NCI-H2107 treated with DMSO at 0.1 percent for 48 hours (cell line): ENCODE measurements at regions not wholly inside any gene's neighbourhood (a gene's known extent, or its start where the extent isn't known, plus 50 kb on each side); places are given as distances from the start of the nearest gene placed in this dataset.
"Not testable (repeated sequence)": the region's sequence is repeated elsewhere in the genome, so short reads cannot be mapped to it uniquely, and the experiment has no call there.

Experiments
- DNase-seq: peaks from one replicate; lab custom pipeline; 2025; ENCODE audit not compliant: unreplicated experiment; lab: John Stamatoyannopoulos, UW

DNA sequence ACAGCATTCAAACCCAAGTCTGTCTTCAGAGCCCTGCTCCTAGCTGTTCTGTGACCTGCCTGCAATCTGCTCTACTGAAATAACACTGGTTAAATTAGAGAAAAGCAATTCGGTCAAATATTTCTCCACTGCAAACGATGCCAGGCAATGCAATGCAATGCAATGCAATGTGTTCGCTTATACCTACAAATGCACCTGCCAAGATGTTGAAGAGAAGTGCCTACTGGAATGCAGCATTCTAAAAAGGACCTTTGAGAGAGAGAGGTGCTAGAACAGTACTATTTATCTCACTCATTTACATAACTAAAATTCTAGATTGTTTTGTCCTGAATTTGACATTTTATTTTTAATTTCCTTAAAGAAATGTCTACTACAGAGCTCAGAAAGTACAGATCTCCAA is 157.3 kb upstream of the CDK1 start:
- DNase-seq, result no peak

DNA sequence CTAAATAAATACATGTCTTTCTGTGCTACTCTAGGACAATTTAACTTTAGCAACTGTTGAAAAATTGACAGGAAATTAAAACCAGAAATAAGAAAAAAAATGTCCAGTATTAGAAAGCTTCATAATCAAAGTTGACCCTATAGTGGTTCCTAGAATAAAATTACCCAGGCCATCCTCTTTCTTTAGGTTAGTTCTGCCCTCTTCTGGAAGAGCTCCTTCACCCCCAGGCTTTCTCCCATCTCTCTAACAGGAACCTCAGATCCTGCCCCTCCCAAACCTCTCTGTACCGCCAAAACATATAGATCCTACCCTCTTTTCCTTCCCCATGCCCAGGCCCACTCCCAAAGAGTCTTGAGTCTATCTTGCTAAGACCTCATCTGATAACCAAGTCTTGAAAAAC is 159.4 kb upstream of the CDK1 start:
- no peak for DNase-seq

DNA sequence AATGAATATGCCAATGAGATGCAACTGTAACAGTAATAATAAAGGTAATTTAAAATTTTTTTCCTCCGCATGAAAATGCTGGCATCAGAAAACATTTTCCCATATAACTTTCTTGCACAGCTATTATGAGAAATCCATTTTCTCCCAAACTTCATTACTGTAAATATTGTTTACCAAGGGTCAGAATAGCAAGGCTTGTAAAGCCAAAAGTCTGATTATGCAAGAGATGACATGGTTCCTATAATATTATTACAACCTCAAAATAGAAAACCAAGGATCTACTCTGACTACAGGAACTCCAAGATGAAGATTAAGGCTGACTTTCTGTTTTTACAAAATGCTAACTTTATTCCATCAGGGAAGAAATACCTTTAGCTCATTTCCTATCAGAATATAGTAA is 162.7 kb upstream of the CDK1 start:
- no peak for DNase-seq

DNA sequence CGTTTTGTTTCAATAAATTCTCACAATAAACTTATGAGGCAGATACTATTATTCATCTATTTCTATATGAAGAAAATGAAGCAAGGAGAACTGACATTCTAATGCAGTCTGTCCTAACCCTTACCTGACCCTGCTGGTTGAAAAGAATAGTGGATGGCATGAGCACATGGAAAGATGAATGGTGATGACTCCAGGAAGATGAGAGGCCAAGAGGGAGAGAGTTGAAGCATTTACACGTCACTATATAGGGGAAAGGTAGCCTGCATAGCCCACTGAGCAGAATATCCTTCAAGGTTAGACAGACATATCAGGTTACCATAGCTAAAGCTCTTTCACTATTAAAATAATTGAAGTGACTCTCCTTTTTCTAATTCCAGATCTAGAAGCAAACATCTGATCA is 163.9 kb upstream of the CDK1 start:
- no peak for DNase-seq

DNA sequence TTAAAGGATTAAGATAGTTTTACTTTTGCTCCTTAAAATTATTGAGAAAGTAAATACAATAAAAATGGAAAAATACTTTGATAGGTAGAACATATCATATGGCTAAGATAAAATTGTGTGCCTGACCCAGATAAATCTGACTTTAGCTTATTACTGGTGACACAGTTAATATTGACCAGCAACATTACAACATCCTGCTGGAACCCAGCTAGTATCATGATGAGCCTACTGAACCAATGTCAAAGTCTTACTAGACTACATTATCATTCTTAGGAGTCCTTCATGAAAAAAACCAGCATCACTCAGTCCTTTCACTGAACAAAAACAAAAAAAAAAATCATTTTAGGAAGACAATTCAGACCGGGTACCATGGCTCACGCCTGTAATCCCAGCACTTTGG is 164.8 kb upstream of the CDK1 start:
- DNase-seq, result no peak

DNA sequence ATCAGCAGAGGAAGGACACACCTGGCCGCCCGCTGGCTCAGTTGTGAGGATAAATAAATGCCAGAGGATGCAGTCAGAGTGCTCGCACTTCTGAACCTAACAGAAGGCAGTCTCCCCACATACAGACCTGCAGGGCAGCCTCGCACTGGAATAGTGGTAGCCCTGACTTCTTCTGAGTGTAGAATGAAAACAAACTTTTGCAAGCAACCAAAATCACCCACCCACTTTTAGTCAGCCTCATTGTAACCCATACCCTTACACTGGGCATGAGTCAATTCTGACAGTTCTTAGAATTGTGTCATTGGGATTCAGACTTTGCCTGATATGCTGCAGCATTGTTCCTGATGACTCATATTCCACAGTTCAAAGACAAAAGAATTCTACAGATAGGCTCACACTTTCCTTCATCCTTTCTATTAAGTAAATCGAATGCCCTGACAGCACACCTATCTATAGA is 167.0 kb upstream of the CDK1 start:
- no peak for DNase-seq

DNA sequence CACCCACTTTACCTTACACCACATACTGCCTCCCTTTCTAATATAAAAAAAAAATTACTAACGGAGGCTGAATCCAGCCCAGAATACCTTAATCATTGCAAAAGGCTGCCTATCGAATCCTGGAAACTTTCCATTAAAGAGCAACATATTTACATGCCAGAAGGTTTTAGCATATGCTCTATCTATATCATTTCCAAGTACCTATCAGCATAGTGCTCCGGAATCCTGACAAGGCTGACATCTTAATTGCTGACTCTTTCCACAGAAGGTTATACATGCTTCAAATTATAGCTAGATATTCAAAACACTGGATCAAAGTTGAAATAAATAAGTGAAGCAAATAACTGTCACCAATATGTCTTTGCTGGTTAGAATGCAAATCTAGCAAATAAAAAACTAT is 170.9 kb upstream of the CDK1 start:
- no peak for DNase-seq

DNA sequence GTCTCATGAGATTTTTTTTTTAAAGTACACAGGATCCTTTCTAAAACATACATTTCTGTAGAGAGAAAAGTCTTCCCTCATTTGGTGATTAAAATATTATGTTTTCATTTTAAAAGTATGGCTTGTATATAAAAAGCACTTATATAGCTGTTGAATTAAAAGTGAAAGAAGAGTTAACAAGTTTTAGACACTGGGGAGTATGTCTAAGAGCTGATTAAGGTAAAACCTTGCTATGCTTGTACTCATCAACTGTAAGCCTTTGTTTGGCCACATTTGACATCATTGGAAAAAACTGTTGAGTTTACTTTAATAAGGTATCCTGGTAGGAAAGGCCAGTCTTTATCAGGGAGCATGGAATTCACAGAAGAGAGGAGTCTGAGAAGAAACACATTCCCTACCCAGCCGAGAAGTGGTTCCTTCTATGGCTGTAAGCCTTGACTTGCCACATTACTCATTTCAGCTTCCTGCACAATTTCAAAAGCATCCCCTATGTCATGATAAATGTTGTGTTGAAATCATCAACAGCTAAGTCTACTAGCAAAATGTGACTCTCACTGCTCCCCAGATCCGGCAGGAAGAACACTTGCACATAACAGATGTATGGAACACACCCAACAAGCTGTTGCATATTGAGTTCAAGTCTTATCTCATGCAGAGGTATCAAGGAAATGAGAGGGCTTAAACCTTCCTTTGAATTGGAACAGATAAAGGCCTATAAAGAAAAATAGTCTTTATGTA is 171.8 kb upstream of the CDK1 start:
- DNase-seq, result no peak

DNA sequence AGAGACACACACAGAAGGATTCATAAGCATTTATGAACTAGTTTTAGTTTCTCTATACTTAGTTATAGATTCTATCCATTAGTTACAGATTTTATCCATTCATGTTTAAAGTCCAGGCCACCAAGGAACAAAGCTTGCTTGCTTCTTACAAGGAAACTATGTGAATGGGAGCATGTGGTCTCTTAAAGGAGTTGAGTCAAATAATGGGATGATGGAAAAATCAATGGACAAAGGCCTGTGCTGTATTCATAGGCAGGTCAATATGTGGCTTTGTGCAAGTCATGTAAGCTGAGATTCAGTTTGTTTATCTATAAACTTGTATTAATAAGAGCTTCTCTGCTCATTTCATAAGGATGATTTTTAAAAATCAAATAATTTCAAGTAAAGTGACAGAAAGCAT is 172.8 kb upstream of the CDK1 start:
- no peak for DNase-seq

DNA sequence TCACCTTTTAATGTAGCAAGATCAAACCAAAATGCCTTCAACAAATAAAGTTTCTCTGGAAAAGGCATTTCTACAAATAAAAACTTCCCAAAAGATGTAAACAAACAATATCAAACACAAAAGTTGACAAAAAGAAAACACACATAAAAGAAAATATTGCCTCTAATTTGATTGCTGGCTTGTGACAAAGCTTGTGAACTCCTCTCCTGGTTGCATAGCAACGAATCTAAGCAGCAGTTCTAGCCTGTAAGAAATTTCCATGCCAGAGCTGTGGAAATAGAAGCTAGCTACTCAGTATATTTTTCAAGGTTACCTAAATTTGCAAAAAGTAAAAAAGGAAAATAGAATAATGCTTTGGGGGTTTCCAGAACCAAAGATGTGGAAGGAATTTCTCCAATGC is 173.9 kb upstream of the CDK1 start:
- DNase-seq, result no peak

DNA sequence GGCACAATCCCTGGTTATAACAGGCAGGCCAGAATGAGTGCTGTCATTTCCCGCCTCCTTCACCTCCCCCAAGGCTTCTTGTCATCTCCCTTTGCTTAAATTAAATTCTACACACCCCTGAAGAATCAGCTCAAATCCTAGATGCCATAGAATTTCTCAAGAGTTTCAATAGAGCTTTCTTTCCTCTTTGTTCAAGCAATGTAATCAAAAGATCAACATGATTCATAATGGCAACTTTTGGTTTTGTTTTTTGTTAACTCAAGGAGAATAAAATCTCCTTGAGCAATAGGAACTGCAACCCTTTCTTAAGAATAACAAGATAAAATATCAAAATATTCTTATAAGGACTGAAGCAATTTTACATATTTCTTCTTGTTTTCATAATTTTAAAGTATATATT is 180.8 kb upstream of the CDK1 start:
- DNase-seq, result no peak

DNA sequence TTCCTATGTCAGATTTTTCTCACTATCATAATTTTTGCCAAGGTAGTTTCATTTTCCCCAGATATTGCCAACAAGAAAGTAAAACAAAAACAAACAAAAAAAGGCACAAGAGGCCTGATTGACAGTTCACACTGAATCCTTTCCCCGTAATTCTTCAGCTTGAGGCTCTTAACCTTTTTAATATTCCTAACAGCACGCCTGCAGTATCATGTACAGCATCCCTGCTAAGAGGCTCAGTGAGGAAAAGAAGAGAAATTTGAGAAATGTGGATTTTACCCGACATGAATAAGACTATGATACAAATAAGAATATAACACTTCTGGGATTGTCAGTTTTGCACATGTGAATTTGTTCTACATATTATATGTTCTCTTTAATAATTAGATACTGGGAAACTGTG is 182.4 kb upstream of the CDK1 start:
- DNase-seq, result no peak

DNA sequence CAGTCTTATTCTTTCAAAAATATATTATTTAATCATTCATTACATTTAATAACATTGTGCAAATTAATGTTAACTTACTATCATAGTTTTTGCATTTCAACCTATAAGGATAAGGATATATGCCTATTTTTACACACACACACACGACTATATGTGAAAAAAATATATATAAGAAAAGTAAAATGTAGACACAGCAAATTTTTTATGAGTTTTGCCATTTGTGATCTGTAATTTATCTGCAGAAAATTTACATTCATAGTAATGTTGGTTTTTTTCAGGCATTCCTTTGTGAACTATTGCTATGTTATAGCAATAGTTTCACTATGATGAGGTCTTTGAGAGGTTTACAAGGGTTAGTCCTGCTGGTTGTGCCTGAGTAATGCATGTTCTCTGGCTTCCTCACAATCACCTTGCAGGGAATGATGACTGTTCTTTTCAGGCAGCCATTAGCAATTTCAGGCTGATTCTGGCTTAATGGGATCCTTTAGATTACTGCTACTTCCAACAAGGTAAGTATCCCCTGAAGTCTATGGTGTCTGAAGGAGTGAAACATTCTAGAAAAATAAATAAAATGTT is 183.7 kb upstream of the CDK1 start:
- DNase-seq, result no peak

DNA sequence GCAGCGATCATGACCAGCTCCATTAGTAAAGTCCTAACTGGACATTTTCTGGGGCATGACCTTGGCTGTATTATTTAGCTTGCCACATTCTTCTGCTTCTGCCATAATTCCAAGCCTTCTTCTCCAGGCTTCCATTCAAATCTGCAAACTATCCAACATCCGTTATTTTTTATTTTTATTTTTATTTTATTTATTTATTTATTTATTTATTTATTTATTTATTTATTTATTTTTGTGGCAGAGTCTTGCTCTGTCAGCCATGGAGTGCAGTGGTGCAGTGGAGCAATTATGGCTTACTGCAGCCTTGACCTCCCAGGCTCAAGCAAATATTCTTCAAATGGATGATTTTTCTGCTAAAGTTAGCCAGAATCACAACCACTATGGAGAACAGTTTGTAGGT is 187.2 kb upstream of the CDK1 start:
- DNase-seq, result no peak

DNA sequence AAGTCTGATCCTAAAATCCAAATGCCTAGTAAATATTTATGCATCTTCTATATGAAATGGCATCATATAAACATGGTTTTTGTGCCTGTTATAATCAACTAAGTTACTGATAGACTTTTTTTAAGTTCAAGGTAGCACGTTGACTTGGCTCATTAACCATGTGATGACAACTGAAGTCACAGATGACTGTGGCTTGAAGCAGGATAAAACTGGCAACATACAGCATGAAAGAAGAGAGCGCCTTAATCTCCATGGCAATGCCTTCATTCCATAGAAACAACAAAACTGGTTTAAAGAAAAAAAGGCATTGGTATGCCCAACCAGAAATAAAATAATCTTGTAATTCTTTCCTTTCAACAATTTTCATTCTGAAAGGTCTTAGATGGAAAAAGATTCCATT is 188.9 kb upstream of the CDK1 start:
- no peak for DNase-seq

DNA sequence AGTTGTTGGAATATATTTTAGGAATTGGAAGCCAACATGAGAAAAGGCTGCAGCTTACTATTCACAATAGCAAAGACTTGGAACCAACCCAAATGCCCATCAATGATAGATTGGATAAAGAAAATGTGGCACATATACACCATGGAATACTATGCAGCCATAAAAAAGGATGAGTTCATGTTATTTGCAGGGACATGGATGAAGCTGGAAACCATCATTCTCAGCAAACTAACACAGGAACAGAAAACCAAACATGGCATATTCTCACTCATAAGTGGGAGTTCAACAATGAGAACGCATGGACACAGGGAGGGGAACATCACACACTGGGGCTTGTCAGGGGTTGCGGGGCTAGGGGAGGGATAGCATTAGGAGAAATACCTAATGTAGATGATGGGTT is 192.1 kb upstream of the ANK3 start:
- not testable (repeated sequence) for DNase-seq

DNA sequence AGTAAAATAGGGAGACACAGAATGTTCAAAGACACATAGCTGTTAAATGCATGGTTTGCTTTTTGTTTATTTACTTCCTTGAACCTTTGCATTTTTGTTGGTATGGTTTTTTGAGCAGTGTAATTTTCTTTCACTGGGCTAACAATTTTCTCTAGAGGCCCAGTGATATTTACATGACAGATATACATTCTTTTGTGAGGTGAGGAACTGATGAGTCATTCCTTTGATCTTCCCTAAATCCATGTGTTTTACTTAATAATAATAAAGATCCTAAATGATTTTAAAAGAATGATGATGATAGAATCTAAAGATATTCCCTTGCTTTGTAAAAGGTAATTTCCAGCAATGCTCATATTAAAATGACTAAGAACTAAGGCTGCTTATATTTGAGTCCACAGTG is 188.5 kb upstream of the ANK3 start:
- DNase-seq, result no peak

DNA sequence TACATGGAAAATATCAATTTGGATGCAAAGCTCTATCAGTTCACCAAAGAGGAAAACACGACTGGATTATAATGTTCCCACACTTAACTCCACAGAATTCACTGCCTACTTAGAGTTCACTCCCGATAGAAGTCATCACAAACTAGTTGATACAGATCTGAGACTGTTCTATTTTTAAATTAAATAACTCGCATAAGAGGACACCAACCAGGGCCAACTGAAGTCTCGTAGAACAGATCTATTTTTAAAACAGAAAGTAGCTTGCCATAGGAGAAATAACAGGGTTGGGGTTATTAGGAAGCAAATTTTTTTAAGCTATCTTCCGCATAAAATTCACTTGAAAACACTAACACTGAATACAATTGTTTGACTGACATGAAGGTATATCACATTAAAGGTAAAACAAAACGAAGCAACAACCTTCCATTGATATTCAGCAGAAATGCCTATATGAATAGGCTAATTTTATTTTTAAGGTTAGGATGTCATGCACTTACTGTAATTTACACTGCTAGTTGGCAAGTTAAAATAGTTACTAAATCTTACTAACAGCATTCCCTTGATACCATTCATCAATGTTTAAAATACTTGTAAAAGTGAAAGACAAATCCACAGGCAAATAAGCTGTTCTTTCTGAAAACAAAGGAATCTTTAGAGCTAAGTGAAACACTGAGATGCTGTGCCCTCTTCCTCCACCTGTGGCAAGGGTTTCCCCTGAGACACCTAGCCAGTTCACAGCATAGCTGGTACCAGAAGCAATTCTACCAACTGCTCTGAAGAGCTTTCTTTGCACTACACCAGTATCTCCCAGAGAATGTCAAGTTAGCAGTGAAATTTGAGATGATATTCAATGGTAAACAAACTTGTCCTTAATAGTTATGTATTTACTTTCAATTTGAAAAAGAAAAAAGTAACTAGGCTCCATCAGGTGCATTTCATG is 186.7 kb upstream of the ANK3 start:
- peak; percentile 23 for DNase-seq

DNA sequence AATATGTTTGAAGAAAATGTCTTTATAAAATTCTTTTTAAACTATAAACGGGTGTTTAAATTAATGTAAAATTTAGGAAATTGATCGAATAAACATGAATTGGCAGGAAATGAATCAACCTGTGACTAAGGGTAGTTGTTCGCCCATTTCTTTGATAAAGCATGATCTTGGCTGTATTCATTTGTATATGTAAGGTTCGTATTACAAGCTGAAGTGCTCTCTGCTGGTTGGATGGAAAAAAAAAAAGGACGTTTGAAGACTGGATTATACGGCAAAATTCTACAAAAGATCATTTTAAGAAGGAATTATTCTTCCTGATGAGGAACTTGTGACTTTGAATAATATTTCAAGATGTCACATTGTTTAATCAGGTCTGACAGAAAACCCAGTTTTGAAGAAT is 185.4 kb upstream of the ANK3 start:
- no peak for DNase-seq

DNA sequence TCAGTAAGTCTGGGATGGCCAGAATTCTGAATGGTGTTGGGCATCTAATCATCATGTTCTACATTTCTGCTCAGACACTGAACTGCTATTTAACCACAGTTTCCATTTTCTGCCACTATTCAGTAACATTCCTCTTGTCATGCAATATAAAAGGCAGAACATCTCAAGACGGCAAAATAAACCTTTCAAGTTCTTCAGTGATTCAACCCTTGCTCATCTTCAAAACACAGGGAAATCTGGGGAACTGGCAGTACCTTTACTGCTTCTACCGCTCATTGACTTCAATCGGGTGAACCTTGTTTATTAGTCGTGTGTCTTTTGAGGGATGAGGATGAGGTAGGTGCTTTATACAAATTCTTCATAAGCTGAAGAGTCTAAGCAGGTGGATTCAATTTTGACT is 184.7 kb upstream of the ANK3 start:
- no peak for DNase-seq

DNA sequence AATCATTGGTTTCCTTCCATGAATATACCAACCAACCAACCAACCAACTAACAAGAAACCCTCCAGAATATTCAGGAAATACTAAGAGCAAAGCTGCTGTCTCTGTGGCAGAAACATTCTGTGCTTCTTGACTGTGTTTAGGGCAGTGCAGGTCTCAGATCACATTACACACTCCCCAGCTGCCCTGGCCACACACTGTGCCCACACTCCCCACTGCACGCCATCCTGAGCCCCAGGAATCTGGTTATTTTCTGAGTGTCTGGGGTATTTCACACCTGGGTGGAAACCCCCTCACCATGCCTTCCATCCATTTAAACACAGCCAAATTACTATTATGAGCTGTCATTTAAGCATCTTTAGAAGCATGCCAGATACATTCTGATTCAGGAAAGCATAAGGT is 183.7 kb upstream of the ANK3 start:
- peak; percentile 23 for DNase-seq
